ENCODE measurements at regions not wholly inside any gene's neighbourhood (a gene's known extent, or its start where the extent isn't known, plus 50 kb on each side); places are given as distances from the start of the nearest gene placed in this dataset.
"Not testable (repeated sequence)": the region's sequence is repeated elsewhere in the genome, so short reads cannot be mapped to it uniquely, and the experiment has no call there.

GRCh38 chr16:10275214-10275996, 93.2 kb upstream of the GRIN2A start:
- not testable (repeated sequence) for TF ChIP-seq POLR2A, POLR2AphosphoS5, TAF1, POU2F2 (IDR thresholded peaks at IDR 0.05; ENCODE audit: low read depth, low read length)
- peak; percentile 87 for TF ChIP-seq SPI1 (IDR thresholded peaks at IDR 0.05; ENCODE audit: low read depth, low read length)

Data from GM12891 (cell line).